Osteoblast (primary cell): ENCODE measurements at regions not wholly inside any gene's neighbourhood (a gene's known extent, or its start where the extent isn't known, plus 50 kb on each side); places are given as distances from the start of the nearest gene placed in this dataset.

ENCODE experiments used
- DNase-seq: peaks from one replicate; pipeline ENCODE4 v3.0.0; 2011; ENCODE audit warnings: low spot score, mixed read lengths; ENCODE audit not compliant: insufficient read length; ENCODE audit errors: missing footprints
- H2AFZ ChIP-seq: 2 replicates; pipeline ENCODE4 v1.6.0; 2011; ENCODE audit warnings: mild to moderate bottlenecking, low read length
- H3K27ac ChIP-seq: 2 replicates; pipeline ENCODE4 v1.5.1; 2011; ENCODE audit warnings: mild to moderate bottlenecking, low read depth, low read length, moderate library complexity
- H3K27me3 ChIP-seq: 2 replicates; pipeline ENCODE4 v1.6.0; 2012; ENCODE audit warnings: mild to moderate bottlenecking, control low read depth, inconsistent platforms, low read length, moderate library complexity; ENCODE audit not compliant: insufficient read depth
- H3K36me3 ChIP-seq: 2 replicates; pipeline ENCODE4 v1.5.1; 2011; ENCODE audit warnings: mild to moderate bottlenecking, low read length, control low read depth, moderate library complexity; ENCODE audit not compliant: insufficient read depth
- H3K4me1 ChIP-seq: 2 replicates; pipeline ENCODE4 v1.5.1; 2011; ENCODE audit warnings: mild to moderate bottlenecking, low read length, control low read depth, moderate library complexity; ENCODE audit not compliant: insufficient read depth
- H3K4me2 ChIP-seq: 2 replicates; pipeline ENCODE4 v1.6.0; 2011; ENCODE audit warnings: mild to moderate bottlenecking, low read length; ENCODE audit not compliant: insufficient read depth
- H3K4me3 ChIP-seq: fragments of 200-600 bp; sonication (generic); 3 replicates; pipeline ENCODE4 v1.5.1; 2012; ENCODE audit warnings: mild to moderate bottlenecking, low read length, inconsistent platforms; ENCODE audit not compliant: insufficient read depth
- H3K79me2 ChIP-seq: 2 replicates; pipeline ENCODE4 v1.6.0; 2012; ENCODE audit warnings: mild to moderate bottlenecking, low read length, control low read depth, inconsistent platforms; ENCODE audit not compliant: insufficient read depth
- H3K9me3 ChIP-seq: 2 replicates; pipeline ENCODE4 v1.5.1; 2011; ENCODE audit warnings: low read depth, low read length, control low read depth
- H4K20me1 ChIP-seq: 2 replicates; pipeline ENCODE4 v1.6.0; 2012; ENCODE audit warnings: mild to moderate bottlenecking, low read length, control low read depth; ENCODE audit not compliant: insufficient read depth
- CTCF ChIP-seq: IDR thresholded peaks from 2 replicates; pipeline ENCODE4 v1.5.1; 2011; ENCODE audit warnings: mild to moderate bottlenecking, low read depth, low read length, moderate library complexity; ENCODE audit errors: extremely low read depth

GRCh38 chr15:69828181-69828828, 269.4 kb downstream of the TLE3 start:
- no peak for DNase-seq
- no peak for TF ChIP-seq CTCF
- no peak overlapping the region for H2AFZ ChIP-seq

GRCh38 chr15:69829974-69830373, 267.7 kb downstream of the TLE3 start:
- Histone ChIP-seq H3K79me2 (no peaks in the 10 kb centered on the region), H3K27me3 (peaks cover 31% of the 10 kb centered on the region), H3K36me3 (no peaks in the 10 kb centered on the region), H4K20me1 (no peaks in the 10 kb centered on the region), H3K27ac (no peak overlapping the region), H3K4me1 (no peaks in the 10 kb centered on the region), H3K4me3 (no peak overlapping the region), H3K9me3 (no peaks in the 10 kb centered on the region), H2AFZ (no peak overlapping the region), H3K4me2 (no peak overlapping the region)
- DNase-seq = no peak
- no peak for TF ChIP-seq CTCF

More at GRCh38 chr15:69828181-69828828, 269.4 kb downstream of the TLE3 start:
- H4K20me1 ChIP-seq = no peaks in the 10 kb centered on the region
- no peaks in the 10 kb centered on the region for H3K4me1 ChIP-seq
- H3K79me2 ChIP-seq = no peaks in the 10 kb centered on the region
- no peak overlapping the region for H3K4me3 ChIP-seq
- H3K27me3 ChIP-seq = peaks cover 33% of the 10 kb centered on the region
- H3K4me2 ChIP-seq = no peak overlapping the region
- no peaks in the 10 kb centered on the region for H3K9me3 ChIP-seq
- no peaks in the 10 kb centered on the region for H3K36me3 ChIP-seq
- H3K27ac ChIP-seq = no peak overlapping the region

GRCh38 chr15:69830430-69830829, 267.3 kb downstream of the TLE3 start:
- no peaks in the 10 kb centered on the region for H3K36me3 ChIP-seq
- no peaks in the 10 kb centered on the region for H3K79me2 ChIP-seq
- no peaks in the 10 kb centered on the region for H3K4me1 ChIP-seq
- H3K4me2 ChIP-seq = no peak overlapping the region
- no peaks in the 10 kb centered on the region for H4K20me1 ChIP-seq
- H3K27me3 ChIP-seq = peaks cover 34% of the 10 kb centered on the region
- no peak overlapping the region for H2AFZ ChIP-seq
- DNase-seq = no peak
- no peak overlapping the region for H3K27ac ChIP-seq
- no peaks in the 10 kb centered on the region for H3K9me3 ChIP-seq
- no peak for TF ChIP-seq CTCF
- no peak overlapping the region for H3K4me3 ChIP-seq

- no peak overlapping the region for H3K4me2 ChIP-seq
- H3K36me3 ChIP-seq = no peaks in the 10 kb centered on the region
- H3K79me2 ChIP-seq = no peaks in the 10 kb centered on the region
- DNase-seq = no peak
- TF ChIP-seq CTCF = no peak
- H3K9me3 ChIP-seq = no peaks in the 10 kb centered on the region
- H3K4me1 ChIP-seq = no peaks in the 10 kb centered on the region
- H3K4me3 ChIP-seq = no peak overlapping the region
- H2AFZ ChIP-seq = no peak overlapping the region
- no peaks in the 10 kb centered on the region for H4K20me1 ChIP-seq
- peaks cover 35% of the 10 kb centered on the region for H3K27me3 ChIP-seq
- H3K27ac ChIP-seq = no peak overlapping the region
These were observed 266.8 kb downstream of the TLE3 start for GRCh38 chr15:69830876-69831275.
